B cell (primary cell): ENCODE measurements at regions not wholly inside any gene's neighbourhood (a gene's known extent, or its start where the extent isn't known, plus 50 kb on each side); places are given as distances from the start of the nearest gene placed in this dataset.

Experiments used
- ATAC-seq: fragments of 200-7000 bp; cut with Tn5 transposase; one replicate; pipeline ENCODE4 v1.10.0; 2021; ENCODE audit warnings: low read depth, mild to moderate bottlenecking, moderate number of reproducible peaks, moderate library complexity
- CTCF ChIA-PET: fragments of 350-600 bp; sonication (Branson Sonifier 250); formaldehyde crosslinking; loops from one replicate; lab custom pipeline; 2021; ENCODE audit warnings: antibody characterized with exemption, inconsistent platforms; lab: Charles Lee
- POLR2A ChIA-PET: fragments of 350-600 bp; sonication (Branson Sonifier 250); formaldehyde crosslinking; loops from one replicate; lab custom pipeline; 2021; ENCODE audit warnings: antibody characterized with exemption; lab: Charles Lee
- DNase-seq: peaks from one replicate; pipeline ENCODE4 v3.0.0; 2013
- H2AFZ ChIP-seq: 2 replicates; pipeline ENCODE4 v1.6.1; 2012; ENCODE audit warnings: mild to moderate bottlenecking, low read depth, low read length; ENCODE audit not compliant: insufficient read depth, poor library complexity, severe bottlenecking
- H3K27ac ChIP-seq, 2 donors: 1 replicate in 1 of 2; 2 replicates in 1 of 2; pipeline ENCODE4 v1.5.1; 2012 to 2013; ENCODE audit warnings: low read length in 2 of 2, mild to moderate bottlenecking in 2 of 2, moderate library complexity in 1 of 2
- H3K27me3 ChIP-seq, 4 experiments: fragments of 200-600 bp in 1 of 4; sonication (generic) in 1 of 4; replicated peaks in 1 of 4; 1 replicate in 2 of 4; 2 replicates in 2 of 4; pipeline versions ENCODE4 v1.6.1 to v1.7.0; 2013 to 2016; ENCODE audit warnings: low read length in 3 of 4, mild to moderate bottlenecking in 2 of 4, mixed read lengths in 1 of 4, moderate library complexity in 1 of 4; ENCODE audit not compliant: insufficient read depth in 4 of 4, control insufficient read depth in 3 of 4; ENCODE audit errors: control extremely low read depth in 1 of 4
- H3K36me3 ChIP-seq, 2 experiments: replicated peaks in 1 of 2; 1 replicate in 1 of 2; 2 replicates in 1 of 2; pipeline versions ENCODE4 v1.6.1 to v1.7.1; 2013; ENCODE audit warnings: low read length in 1 of 2; ENCODE audit not compliant: insufficient read depth in 2 of 2, control insufficient read depth in 1 of 2; ENCODE audit errors: control extremely low read depth in 1 of 2, extremely low read depth in 1 of 2
- H3K4me1 ChIP-seq, 2 donors: fragments of 200-600 bp in 1 of 2; sonication (generic) in 1 of 2; 1 replicate in 1 of 2; 2 replicates in 1 of 2; pipeline versions ENCODE4 v1.5.1 to v1.6.1; 2013 to 2017; ENCODE audit warnings: low read length in 2 of 2; ENCODE audit not compliant: control insufficient read depth in 2 of 2, insufficient read depth in 2 of 2
- H3K4me2 ChIP-seq: replicated peaks from 2 replicates; pipeline ENCODE3; 2012; ENCODE audit warnings: mild to moderate bottlenecking, low read depth, low read length; ENCODE audit not compliant: poor library complexity, severe bottlenecking
- H3K4me3 ChIP-seq, 5 experiments: fragments of 200-600 bp in 1 of 5; sonication (generic) in 1 of 5; 1 replicate in 3 of 5; 2 replicates in 2 of 5; pipeline versions ENCODE4 v1.5.1 to v1.7.0; 2011 to 2016; ENCODE audit warnings: low read length in 4 of 5, mild to moderate bottlenecking in 4 of 5, low read depth in 2 of 5, control low read depth in 1 of 5, moderate library complexity in 1 of 5; ENCODE audit not compliant: insufficient read depth in 1 of 5; ENCODE audit errors: control extremely low read depth in 1 of 5, extremely low read depth in 1 of 5
- H3K79me2 ChIP-seq: fragments of 200-600 bp; sonication (generic); one replicate; pipeline ENCODE4 v1.6.0; 2016; ENCODE audit warnings: low read length; ENCODE audit not compliant: control insufficient read depth, insufficient read depth
- H3K9ac ChIP-seq: fragments of 200-600 bp; sonication (generic); 2 replicates; pipeline ENCODE4 v1.6.1; 2017; ENCODE audit warnings: mild to moderate bottlenecking, low read length, moderate library complexity
- H3K9me3 ChIP-seq, 3 donors: one replicate each; pipeline versions ENCODE4 v1.6.1 to v1.7.1; 2013; ENCODE audit warnings: low read length in 2 of 3; ENCODE audit not compliant: control insufficient read depth in 2 of 3, insufficient read depth in 1 of 3; ENCODE audit errors: control extremely low read depth in 1 of 3
- H4K20me1 ChIP-seq: 2 replicates; pipeline ENCODE4 v1.6.0; 2012; ENCODE audit warnings: mild to moderate bottlenecking, low read length; ENCODE audit not compliant: insufficient read depth, control insufficient read depth, poor library complexity, severe bottlenecking
- H3K27ac Mint-ChIP-seq: one replicate; pipeline ENCODE4 v1.8.0; 2021; ENCODE audit warnings: mixed read lengths
- H3K27me3 Mint-ChIP-seq: one replicate; pipeline ENCODE4 v1.8.0; 2021; ENCODE audit warnings: mixed read lengths
- H3K4me1 Mint-ChIP-seq: one replicate; pipeline ENCODE4 v1.8.0; 2021; ENCODE audit warnings: mixed read lengths
- H3K4me3 Mint-ChIP-seq: one replicate; pipeline ENCODE4 v1.8.0; 2021; ENCODE audit warnings: mixed read lengths
- H3K9me3 Mint-ChIP-seq: one replicate; pipeline ENCODE4 v1.8.0; 2022; ENCODE audit warnings: mixed read lengths; ENCODE audit not compliant: insufficient read depth
- EZH2 ChIP-seq: IDR thresholded peaks from 2 replicates; pipeline ENCODE4 v1.6.1; 2012; ENCODE audit warnings: borderline replicate concordance, low read depth, mild to moderate bottlenecking, moderate library complexity, low read length; ENCODE audit not compliant: insufficient read depth, poor library complexity, severe bottlenecking
- WGBS: methylation state at CpG from one replicate; pipeline ENCODE4 v1.1.5; 2013; ENCODE audit warnings: missing lambda C conversion rate; ENCODE audit not compliant: insufficient coverage; 5-methylcytosine and 5-hydroxymethylcytosine counted together
- intact Hi-C: fragments of 100-400 bp; cut with micrococcal nuclease; formaldehyde crosslinking; loops from one replicate; pipeline ENCODE4 v1.10.0; 2022
- TF ChIP-seq, protein P1 (sequence below): fragments of 200-600 bp; IDR thresholded peaks from one replicate; pipeline ENCODE4 v1.8.0; 2022; ENCODE audit warnings: antibody characterized with exemption, mild to moderate bottlenecking

DNA sequence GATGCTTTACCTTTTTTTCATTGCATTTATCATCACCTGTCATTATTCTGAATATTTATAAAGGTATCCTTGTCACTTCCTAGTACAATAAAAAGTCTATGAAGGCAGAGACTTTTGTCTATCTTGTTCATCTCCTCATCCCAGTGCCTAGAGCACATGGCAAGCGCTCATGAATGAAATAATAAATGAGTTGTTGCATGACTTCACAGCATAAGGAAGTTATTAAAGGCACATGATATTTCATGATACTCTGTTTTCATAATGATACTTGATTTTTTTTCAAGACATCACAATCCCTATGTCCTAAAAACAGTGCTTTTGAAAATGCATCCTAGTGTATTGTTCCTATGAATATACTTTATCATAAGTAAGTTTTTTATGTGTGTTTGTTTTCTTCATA, 310.6 kb upstream of the RSPO3 start:
- no peaks in the 10 kb centered on the region for H3K9me3 Mint-ChIP-seq
- Histone ChIP-seq H3K4me3 (no peak overlapping the region), H3K9ac (no peak overlapping the region), H3K79me2 (no peaks in the 10 kb centered on the region), H3K9me3 (no peaks in the 10 kb centered on the region), H4K20me1 (no peaks in the 10 kb centered on the region), H2AFZ (no peak overlapping the region), H3K36me3 (no peaks in the 10 kb centered on the region), H3K4me2 (no peak overlapping the region), H3K27ac (no peak overlapping the region), H3K27me3 (no peaks in the 10 kb centered on the region), H3K4me1 (no peaks in the 10 kb centered on the region)
- no CpG with 5 or more reads among the region's 1 CpG for WGBS
- H3K4me3 Mint-ChIP-seq, result no peak overlapping the region
- no peak for DNase-seq
- no peaks in the 10 kb centered on the region for H3K27me3 Mint-ChIP-seq
- no peak overlapping the region for H3K27ac Mint-ChIP-seq
- no peaks in the 10 kb centered on the region for H3K4me1 Mint-ChIP-seq
- ChIA-PET POLR2A (no interaction called here), CTCF (no interaction called here)
- TF ChIP-seq, protein P1, sequence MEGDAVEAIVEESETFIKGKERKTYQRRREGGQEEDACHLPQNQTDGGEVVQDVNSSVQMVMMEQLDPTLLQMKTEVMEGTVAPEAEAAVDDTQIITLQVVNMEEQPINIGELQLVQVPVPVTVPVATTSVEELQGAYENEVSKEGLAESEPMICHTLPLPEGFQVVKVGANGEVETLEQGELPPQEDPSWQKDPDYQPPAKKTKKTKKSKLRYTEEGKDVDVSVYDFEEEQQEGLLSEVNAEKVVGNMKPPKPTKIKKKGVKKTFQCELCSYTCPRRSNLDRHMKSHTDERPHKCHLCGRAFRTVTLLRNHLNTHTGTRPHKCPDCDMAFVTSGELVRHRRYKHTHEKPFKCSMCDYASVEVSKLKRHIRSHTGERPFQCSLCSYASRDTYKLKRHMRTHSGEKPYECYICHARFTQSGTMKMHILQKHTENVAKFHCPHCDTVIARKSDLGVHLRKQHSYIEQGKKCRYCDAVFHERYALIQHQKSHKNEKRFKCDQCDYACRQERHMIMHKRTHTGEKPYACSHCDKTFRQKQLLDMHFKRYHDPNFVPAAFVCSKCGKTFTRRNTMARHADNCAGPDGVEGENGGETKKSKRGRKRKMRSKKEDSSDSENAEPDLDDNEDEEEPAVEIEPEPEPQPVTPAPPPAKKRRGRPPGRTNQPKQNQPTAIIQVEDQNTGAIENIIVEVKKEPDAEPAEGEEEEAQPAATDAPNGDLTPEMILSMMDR, result no peak
- no peak for TF ChIP-seq EZH2
- intact Hi-C loops, result loop anchor here (10.0 kb wide), 1 partner anchor 727 kb away; no protein-coding TSS in a partner anchor
- no peak for ATAC-seq

DNA sequence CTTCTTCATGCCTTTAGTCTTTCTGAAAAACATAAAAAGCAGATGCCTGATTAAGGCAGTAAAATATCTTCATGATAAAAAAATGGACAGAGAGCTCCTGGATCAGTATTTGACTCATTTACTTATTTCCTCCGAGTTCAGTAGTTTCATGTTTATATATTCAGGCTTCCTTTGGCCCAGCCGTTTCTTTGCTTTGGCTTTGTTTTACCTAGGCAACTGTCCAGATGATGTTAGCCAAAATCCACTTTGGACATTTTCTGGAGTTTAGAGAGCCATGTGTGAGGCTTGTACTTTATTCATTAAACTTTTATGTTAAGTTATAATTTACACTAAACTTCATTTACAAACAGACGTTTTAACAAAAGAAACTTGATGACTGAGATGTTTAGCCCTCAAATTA, 307.1 kb upstream of the RSPO3 start:
- H3K9ac ChIP-seq, result no peak overlapping the region
- no peak for DNase-seq
- H3K4me2 ChIP-seq, result no peak overlapping the region
- H3K27ac ChIP-seq, result no peak overlapping the region
- H3K79me2 ChIP-seq, result no peaks in the 10 kb centered on the region
- Mint-ChIP-seq H3K4me1 (no peaks in the 10 kb centered on the region), H3K4me3 (no peak overlapping the region), H3K9me3 (no peaks in the 10 kb centered on the region), H3K27ac (no peak overlapping the region), H3K27me3 (no peaks in the 10 kb centered on the region)
- ChIA-PET CTCF (no interaction called here), POLR2A (no interaction called here)
- no peaks in the 10 kb centered on the region for H3K4me1 ChIP-seq
- 80% methylated on average over 1 of the region's 3 CpGs for WGBS
- TF ChIP-seq, protein P1, result no peak
- TF ChIP-seq EZH2, result no peak
- H3K27me3 ChIP-seq, result no peaks in the 10 kb centered on the region
- ATAC-seq, result no peak
- no peaks in the 10 kb centered on the region for H3K9me3 ChIP-seq
- H3K36me3 ChIP-seq, result no peaks in the 10 kb centered on the region
- intact Hi-C loops, result no loop called here
- H3K4me3 ChIP-seq, result no peak overlapping the region
- no peak overlapping the region for H2AFZ ChIP-seq
- H4K20me1 ChIP-seq, result no peaks in the 10 kb centered on the region
